HG02798 (cell line): ENCODE measurements at regions not wholly inside any gene's neighbourhood (a gene's known extent, or its start where the extent isn't known, plus 50 kb on each side); places are given as distances from the start of the nearest gene placed in this dataset.
A peak's percentile ranks its signal among the peaks of the same experiment; 100 is the strongest.

Experiments used
- ATAC-seq: cut with Tn5 transposase; IDR thresholded peaks from one replicate; pipeline ENCODE4 v1.9.1; 2021; ENCODE audit warnings: mild to moderate bottlenecking; ENCODE audit not compliant: unreplicated experiment, poor library complexity

DNA sequence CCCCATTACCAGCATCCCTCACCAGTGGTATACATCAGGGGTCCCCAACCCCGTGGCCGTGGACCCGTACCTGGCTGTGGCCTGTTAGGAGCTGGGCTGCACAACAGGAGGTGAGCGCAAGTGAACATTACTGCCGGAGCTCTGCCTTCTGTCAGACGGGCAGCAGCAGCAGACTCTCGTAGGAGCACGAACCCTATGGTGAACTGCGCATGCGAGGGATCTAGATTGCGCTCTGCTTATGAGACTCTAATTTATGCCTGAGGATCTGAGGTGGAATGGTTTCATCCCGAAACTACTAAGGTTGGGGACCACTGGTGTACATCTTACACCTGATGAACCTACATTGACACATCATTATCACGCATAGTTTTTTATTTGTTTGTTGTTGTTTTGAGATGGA is 52.8 kb upstream of the DHX15 start:
- ATAC-seq, result no peak

DNA sequence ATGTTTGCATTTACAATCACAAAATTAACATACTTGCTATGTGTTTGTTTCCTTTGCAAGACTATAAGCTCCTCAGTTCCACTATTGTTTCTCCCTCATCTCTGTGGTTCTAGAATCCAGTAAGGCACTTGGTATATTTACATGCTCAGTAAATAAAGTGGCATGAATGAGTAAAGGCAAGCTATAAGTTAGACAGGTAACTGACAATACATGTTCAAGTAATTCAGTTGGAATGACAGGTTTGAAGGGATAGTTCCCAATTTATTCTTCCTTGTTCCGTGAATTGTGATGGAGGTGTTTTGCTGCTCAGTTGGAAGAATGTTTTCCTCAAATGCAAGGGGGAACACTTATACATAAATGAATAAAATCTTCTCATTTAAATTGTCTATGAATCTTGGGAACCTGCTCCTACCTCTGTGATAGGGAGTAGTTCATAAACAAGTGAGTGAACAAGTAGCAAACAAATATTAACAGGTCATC is 54.1 kb upstream of the DHX15 start:
- no peak for ATAC-seq

DNA sequence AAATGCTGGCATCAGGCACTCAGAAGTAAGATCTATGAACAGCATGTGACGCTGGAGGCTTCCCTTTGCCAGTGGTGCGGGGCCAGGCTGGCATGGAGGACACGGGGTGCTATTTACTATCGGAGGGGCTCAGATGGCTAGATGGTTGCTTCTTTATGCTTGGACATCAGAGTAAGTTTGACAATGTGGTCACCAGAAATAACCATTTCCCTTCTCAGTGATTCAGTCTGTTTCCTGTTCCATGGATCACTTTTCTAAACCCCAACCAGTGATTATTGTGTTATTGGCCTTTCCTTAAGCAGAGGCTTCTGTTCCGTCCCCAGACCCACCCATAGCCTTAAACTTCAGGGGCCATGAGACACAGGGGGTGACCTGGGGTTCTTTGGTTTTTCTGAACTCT is 55.4 kb upstream of the DHX15 start:
- ATAC-seq, result no peak

DNA sequence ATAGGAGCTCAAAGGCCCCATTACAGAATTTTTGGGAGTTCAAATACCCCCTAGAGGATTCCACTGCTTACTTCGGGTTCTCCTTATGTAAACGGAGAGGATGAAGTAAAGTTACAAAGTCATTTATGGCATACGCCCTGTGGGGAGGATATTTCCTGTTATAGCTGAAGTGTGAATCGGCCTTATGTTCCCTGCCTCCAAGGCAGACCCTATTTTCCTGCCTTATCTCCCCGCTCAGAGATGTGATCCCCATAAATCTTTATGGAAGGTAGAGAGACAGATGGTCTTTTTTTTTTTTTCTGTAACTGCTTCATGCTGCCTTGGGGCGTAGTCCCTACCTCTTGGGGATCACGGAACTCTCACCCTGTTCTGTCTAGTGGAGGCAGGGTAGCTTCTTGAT is 56.0 kb upstream of the DHX15 start:
- ATAC-seq, result no peak

DNA sequence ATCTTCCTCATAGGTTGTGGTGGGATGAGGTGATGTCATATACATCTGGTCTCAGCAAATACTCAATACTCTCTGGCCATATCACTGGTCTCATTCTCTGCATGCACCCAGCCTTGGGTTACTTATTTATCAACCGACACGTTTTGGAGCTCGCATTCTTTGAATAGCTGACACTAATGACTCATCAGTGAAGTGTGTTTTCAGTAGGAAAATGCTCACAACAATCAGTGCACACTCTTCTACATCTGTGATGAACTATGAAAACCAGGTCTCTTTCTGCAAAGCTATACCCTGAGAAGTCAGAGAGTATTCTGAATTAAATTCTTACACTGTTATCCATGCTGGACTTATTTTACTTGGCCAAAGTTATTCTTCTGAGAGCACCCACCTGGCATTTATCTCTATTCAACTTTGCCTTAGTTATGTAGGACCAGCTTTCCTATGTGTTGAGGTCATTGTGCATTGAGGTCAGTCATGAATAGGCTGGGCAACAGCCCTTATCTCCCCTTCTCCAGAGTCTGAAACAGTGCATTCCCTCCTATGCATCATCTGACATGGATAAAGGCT is 58.7 kb upstream of the DHX15 start:
- ATAC-seq, result no peak

DNA sequence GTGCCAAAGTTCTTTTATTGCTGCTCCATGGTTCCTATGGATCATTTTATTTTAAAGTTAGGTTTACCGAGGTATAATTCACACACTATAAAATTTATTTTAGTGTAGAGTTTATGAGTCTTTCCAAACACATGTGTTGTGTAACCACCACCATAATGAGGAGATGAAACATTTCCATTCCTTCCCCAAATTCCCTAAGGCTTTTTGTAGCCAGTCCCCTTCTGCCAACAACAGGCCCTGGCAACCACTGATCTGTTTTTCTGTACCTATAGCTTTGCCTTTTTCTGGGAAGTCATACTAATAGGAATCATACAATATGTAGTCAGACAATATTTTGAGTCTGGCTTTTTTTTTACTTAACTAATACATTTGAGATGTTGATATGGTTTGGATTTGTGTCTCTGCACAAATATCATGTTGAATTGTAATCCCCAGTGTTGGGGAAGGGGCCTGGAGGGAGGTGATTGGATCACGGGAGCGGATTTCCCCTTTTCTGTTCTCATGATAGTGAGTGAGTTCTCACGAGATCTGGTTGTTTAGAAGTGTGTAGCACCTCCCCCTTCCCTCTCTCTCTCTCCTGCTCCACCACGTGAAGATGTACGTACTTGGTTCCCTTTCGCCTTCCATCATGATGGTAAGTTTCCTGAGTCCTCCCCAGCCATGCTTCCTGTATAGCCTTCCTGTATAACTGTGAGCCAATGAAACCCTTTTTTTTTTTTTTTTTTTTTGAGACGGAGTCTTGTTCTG is 59.6 kb upstream of the DHX15 start:
- no peak for ATAC-seq

DNA sequence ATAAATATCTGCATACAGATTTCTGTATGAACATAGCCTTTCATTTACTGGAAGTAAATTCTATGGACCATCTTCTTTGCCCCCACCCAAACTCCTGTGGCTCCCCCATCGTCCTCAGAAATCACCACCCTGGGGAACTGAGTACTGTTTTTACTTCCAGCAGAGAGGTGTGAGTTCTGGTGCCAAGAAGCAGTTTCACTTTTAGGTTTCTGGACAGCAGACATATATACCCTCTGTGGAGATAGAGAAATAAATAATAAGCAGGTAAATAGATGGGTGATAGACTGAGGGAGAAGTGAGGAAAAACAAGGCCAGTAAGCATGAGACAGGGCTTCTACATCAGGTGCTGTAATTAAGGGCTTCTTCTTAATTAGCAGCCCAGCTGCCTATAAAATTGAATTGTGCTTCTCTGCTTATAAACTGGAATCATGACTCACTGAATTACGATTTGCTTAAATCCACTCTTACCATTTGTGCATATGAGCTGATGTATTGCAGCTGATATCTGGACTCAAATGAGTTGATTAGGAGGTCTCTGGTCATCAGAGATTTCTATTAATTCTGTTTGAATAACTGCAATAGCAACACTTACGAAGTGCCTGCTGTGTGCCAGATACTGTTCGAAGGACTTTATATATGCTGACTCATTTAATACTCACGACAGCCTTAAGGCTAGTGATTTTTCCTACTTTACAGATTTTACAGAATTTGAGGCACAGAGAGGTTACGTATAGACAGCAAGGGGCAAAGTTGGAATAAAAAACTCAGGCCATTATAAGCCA is 60.8 kb upstream of the DHX15 start:
- no peak for ATAC-seq

DNA sequence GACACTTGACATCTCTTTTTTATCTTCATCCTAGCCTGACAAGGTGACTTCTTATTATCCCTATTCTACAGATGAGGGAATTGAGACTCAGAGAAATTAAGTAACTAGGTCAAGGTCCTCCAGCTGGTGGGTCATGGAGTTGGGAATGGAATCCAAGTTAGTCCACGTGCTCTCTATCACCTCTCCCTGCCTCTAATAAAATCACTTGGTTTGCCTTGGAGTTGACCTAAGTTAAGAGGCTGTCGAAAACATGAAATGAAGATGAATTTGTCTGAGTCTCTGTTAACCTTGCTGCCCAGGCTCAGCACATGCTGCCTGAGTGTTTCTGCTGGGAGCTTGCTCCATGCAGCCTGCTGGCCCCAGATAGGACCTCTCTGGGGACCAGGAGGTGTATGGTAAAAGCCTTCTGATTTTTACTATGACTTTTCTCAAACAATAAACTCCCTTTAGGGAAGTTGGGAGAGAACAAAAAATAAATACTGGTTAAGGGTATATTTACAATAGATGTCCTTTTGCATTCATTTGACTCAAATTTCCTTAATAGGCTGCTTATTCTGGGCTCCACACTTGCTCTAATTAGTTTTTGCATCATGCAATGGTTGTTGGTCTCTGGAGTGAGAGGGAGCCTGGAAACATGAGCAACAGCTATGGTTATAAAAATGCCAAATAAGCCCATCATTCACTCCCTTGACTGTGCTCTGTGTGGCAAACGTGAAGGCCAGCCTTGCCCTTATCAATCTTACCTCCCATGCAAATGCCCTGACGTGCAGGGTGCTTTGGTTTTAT is 61.6 kb upstream of the DHX15 start:
- no peak for ATAC-seq

DNA sequence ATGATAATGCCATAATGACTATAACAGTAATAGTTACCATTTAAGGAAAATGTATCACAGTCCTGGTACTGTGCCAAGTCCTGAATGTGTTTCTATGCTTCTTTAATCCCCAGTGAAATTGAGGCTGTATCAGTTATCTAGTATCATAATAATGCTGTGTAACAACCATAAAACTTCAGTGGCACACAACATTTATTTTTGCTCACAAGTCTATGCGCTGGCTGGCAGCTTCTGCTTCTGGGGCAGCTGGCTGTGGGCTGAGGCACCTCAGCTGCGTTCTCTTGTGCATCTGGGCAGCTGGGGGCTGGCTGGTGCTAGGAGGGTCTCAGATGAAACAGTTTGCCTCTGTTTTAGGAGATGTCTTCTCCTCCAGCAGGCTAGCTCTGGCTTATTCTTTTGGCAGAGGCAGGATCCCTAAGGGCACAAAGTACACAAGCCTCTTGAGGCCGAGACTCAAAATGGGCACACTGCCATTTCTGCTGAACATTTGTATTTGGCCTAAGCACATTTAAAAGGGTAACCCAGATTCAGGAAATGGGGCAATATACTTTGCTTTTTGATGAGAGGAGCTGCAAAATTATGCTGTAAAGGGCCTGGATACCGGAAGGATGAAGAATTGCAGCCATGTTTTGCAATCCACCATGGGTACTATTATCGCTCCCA is 62.6 kb upstream of the DHX15 start:
- ATAC-seq, result no peak

DNA sequence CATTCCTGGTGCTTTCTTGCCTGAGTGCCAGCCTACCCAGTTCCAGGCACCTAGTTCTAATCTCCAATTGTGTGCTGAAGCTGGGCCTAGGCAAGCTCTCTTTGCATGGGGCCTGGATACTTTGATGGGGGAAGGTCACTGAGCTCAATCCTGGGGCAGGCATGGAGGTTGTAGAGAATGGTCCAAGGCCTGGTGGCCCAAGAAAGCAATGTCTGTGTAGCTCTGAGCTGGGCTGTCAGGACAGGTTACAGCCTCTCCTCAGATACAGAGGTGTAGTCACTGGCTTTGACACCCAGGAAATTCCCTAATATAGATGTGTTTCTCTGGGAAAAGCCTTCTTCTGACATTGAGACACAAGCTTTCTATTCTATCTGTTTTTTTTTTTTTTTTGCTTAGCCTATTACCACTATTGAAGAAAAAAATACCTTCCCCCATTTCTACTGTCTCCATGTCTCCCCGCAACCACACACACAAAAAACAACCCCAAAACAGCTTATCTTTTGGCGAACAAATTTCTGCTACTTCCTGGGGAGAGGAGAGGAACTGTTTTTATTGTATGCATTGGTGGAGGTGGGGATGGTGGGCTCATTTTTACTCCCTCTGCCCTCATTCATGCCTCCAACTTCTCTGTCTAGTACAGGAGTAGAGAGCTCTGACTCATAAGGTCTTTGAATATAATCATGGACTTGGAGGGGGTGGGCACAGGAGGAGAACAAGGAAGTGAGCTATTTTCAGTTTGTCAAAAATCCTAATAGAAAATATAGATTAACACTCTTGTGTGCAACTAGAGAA is 66.7 kb upstream of the DHX15 start:
- no peak for ATAC-seq

DNA sequence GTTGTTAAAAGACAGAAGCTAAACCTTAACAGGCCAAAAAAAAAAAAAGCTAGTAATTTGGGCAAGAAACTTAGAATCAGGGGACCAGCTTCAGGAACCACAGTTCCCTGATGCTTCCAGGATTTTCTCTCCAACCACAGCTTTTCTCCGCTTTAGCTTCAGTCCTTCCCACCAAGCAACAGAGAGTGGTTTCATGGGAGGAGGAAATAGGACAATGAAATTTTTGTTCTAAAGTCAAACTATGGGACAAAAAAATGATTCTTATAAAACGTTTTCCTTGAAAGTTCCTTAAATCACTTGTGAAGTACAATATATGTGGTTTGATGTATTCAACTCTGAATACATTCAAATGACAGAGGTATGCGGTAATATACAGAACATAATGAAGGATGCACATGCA is 71.0 kb upstream of the DHX15 start:
- ATAC-seq, result no peak

DNA sequence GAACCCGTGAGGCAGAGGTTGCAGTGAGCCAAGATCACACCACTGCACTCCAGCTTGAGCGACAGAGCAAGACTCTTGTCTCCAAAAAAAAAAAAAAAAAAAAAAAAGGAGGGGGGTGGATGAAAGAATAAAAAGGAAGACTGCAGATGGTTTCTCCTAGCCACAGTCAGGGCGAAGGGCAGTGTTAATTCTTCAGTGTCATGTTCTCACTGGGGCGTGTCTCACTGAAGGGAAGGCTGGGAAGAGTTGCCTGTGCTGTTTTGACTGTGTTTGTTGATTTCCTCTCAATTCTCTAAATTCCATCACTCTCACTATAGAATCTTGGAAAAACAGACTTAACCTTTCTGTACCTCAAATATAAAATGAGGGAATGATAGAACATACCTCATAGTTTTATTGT is 71.6 kb upstream of the DHX15 start:
- no peak for ATAC-seq

DNA sequence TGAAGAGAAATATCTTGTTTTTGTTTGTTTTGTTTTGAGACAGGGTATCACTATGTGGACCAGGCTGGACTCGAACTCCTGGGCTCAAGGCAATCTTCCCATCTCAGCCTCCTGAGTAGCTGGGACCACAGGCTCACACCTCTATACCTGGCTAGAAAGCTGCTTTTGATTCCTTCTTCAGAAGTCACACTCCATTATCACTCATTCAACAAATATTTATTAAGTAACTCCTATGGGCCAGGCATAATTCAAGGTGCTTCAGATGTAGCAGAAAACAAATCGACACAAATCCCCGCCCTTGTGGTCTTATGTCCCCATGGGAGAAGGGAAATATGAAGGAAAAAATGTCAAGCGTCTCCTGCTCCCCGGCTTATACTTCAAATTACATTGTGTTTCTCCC is 72.6 kb upstream of the DHX15 start:
- no peak for ATAC-seq

DNA sequence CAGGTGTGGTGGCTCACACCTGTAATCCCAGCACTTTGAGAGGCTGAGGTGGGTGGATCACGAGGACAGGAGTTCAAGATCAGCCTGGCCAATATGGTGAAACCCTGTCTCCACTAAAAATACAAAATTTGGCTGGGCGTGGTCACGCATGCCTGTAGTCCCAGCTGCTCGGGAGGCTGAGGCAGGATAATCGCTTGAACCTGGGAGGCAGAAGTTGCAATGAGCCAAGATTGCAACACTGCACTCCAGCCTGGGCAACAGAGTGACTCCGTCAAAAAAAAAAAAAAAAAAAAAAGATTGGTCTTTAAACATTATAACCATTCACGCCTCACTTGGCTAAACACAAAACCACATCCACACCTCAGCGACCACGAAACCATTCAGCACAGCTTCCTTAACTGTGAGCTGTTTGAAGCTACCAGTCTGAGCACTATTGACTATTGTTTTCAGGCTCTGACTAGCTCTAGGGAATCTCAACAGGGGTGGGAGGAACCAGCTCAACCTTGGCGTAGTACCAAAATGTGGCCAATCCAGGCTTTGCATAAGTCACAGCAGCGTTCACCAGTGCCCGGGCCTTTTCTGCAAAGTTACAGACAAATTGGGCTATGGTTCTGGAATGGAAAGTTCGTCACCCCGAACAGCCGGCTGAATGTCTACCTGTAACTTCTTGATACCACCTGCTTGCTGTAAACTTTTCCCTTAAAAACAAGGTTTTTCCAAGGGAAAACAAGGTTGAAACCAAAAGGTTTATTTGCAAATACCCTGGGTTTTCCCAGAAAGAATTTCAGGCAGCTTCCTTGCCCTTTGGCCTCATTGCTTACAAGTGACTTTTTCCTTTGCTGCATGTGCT is 73.6 kb upstream of the DHX15 start:
- ATAC-seq, result peak; percentile 87

DNA sequence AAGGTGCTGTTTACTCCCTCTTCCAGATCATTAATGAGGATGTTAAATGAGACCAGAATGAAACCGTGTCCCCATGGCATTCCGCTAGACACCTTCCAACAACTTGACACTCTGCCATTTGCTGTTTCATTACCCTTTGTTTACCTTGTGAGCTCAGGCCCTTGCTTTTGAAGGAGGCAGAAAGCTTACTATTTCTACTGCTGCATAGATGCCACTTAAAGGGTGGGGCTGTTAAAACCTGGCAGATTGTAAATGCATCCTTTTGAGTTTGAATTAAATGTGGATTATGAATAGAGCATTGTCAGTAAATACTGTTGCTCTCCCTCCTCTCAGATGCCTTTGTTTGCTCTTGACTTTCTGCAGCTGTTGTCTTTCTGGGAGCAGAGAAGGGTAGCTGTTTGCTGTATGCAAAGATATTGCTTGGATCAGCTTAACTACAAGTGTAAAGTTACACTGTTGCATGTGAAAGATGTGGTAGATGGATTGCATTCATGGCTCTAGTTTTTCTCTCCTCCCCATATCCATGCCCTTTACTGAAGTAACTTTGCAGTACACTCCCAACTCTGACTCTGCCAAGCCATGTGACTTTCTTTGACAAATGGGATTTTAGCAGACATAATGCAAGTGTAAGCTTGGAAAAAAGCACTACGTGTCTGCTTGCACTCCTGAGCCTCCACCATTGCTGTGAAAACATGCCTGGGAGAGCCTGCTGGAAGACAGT is 75.0 kb upstream of the DHX15 start:
- no peak for ATAC-seq

DNA sequence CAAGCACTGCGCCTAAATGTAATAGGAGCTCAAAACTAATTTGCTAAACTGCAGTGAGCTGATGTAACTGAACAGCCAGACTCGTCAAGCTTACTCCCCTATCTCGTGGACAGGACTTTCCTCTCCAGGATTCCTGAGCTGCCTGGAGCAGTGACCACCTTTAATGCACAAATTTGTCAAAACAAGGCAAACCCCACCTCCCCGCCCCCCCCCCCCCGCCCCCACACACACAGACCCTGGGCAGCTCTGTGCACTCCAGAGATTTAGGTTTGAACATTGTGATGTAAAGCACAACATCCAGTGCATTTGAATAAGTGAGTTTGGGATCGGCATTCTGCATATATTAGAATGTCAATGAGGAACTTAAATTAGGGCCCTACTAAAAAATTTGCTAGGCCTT is 77.7 kb upstream of the DHX15 start:
- no peak for ATAC-seq

DNA sequence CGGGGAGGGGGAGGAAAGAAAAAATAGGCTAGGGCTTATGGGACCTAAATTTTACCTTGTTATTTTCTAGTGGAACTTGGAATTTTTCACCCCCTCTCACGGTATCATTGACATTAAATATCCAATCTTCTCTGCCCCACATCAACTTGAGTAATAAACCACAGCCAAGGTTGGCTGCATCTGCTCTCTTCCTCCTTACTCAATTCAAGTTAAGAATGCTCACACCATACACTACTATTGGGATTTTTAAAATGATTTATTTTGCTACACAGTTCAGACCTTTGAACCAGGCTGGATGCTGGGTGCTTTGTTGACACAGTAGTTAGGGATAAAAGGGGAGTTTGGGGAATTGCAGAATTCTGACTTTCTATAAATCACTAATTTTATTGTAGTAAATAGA is 78.2 kb upstream of the DHX15 start:
- ATAC-seq, result no peak

DNA sequence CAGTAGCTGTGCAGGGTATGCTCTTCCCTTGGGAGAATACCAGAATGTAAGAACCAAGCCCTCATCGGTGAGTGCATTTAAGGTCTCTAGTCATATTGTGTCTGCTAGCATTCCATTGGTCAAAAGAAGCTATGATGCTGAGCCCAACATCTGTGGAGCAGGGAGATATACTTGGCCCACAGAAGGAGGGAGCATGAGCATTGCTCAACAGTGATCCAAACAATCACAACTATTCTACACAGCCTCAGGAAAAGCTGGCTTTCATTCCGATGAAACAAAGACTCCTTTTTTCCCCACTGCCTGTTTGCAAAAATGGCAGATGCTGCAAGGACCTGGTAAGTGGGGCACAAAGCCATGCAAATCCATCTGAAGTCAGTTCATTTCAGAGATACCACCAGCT is 80.6 kb upstream of the DHX15 start:
- ATAC-seq, result no peak
